ENCODE measurements at regions not wholly inside any gene's neighbourhood (a gene's known extent, or its start where the extent isn't known, plus 50 kb on each side); places are given as distances from the start of the nearest gene placed in this dataset.

GRCh38 chr1:68767941-68768340, 271.1 kb upstream of the DEPDC1 start:
- TF ChIP-seq, protein P1, sequence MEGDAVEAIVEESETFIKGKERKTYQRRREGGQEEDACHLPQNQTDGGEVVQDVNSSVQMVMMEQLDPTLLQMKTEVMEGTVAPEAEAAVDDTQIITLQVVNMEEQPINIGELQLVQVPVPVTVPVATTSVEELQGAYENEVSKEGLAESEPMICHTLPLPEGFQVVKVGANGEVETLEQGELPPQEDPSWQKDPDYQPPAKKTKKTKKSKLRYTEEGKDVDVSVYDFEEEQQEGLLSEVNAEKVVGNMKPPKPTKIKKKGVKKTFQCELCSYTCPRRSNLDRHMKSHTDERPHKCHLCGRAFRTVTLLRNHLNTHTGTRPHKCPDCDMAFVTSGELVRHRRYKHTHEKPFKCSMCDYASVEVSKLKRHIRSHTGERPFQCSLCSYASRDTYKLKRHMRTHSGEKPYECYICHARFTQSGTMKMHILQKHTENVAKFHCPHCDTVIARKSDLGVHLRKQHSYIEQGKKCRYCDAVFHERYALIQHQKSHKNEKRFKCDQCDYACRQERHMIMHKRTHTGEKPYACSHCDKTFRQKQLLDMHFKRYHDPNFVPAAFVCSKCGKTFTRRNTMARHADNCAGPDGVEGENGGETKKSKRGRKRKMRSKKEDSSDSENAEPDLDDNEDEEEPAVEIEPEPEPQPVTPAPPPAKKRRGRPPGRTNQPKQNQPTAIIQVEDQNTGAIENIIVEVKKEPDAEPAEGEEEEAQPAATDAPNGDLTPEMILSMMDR (IDR thresholded peaks at IDR 0.05; ENCODE audit: low read depth, low read length, missing input control), result no peak
- TF ChIP-seq EGR1 (IDR thresholded peaks at IDR 0.05; ENCODE audit: low read depth in 2 of 2) (no peak), GABPA (IDR thresholded peaks at IDR 0.05 in 1 of 2, conservative IDR thresholded peaks at IDR 0.05 in 1 of 2) (no peak), RXRA (IDR thresholded peaks at IDR 0.05) (no peak), RAD21 (IDR thresholded peaks at IDR 0.05) (no peak), ATF3 (IDR thresholded peaks at IDR 0.05) (no peak), TAF1 (conservative IDR thresholded peaks at IDR 0.05) (no peak), YY1 (IDR thresholded peaks at IDR 0.05) (no peak), JUND (IDR thresholded peaks at IDR 0.05) (no peak), FOXA1 (IDR thresholded peaks at IDR 0.05) (no peak), REST (IDR thresholded peaks at IDR 0.05) (no peak), NR2F2 (IDR thresholded peaks at IDR 0.05) (no peak)
- TF ChIP-seq, protein P2, sequence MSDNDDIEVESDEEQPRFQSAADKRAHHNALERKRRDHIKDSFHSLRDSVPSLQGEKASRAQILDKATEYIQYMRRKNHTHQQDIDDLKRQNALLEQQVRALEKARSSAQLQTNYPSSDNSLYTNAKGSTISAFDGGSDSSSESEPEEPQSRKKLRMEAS (IDR thresholded peaks at IDR 0.05), result no peak
- TF ChIP-seq, protein P3, sequence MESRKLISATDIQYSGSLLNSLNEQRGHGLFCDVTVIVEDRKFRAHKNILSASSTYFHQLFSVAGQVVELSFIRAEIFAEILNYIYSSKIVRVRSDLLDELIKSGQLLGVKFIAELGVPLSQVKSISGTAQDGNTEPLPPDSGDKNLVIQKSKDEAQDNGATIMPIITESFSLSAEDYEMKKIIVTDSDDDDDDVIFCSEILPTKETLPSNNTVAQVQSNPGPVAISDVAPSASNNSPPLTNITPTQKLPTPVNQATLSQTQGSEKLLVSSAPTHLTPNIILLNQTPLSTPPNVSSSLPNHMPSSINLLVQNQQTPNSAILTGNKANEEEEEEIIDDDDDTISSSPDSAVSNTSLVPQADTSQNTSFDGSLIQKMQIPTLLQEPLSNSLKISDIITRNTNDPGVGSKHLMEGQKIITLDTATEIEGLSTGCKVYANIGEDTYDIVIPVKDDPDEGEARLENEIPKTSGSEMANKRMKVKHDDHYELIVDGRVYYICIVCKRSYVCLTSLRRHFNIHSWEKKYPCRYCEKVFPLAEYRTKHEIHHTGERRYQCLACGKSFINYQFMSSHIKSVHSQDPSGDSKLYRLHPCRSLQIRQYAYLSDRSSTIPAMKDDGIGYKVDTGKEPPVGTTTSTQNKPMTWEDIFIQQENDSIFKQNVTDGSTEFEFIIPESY (IDR thresholded peaks at IDR 0.05), result no peak
